GM18858 (cell line): ENCODE measurements at regions not wholly inside any gene's neighbourhood (a gene's known extent, or its start where the extent isn't known, plus 50 kb on each side); places are given as distances from the start of the nearest gene placed in this dataset.
"Not testable (repeated sequence)": the region's sequence is repeated elsewhere in the genome, so short reads cannot be mapped to it uniquely, and the experiment has no call there.

Experiments used
- ATAC-seq: cut with Tn5 transposase; IDR thresholded peaks from one replicate; pipeline ENCODE4 v1.9.1; 2021; ENCODE audit not compliant: unreplicated experiment

DNA sequence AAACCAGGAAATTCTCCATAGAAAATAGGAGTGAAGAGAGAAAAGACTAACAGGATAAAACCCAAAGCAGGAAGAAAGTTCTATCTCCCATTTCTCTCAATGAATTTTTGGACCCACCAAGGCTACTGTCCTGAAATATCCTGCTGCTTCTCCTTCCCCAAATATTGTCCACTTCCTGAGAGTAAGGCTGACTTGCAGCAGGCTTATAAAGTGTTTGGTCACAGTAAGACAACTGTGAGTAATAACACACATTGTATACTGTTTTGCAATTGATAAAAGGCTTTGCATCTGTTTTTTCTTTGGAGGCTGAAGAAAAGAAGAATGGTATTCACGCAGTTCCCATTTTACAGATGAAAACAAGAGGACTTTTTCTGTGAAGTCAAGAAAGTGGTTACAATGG, 52.8 kb downstream of the FOXD4L6 start:
- not testable (repeated sequence) for ATAC-seq

GRCh38 chr9:41074356-41074942, 54.0 kb downstream of the FOXD4L6 start:
- not testable (repeated sequence) for ATAC-seq

DNA sequence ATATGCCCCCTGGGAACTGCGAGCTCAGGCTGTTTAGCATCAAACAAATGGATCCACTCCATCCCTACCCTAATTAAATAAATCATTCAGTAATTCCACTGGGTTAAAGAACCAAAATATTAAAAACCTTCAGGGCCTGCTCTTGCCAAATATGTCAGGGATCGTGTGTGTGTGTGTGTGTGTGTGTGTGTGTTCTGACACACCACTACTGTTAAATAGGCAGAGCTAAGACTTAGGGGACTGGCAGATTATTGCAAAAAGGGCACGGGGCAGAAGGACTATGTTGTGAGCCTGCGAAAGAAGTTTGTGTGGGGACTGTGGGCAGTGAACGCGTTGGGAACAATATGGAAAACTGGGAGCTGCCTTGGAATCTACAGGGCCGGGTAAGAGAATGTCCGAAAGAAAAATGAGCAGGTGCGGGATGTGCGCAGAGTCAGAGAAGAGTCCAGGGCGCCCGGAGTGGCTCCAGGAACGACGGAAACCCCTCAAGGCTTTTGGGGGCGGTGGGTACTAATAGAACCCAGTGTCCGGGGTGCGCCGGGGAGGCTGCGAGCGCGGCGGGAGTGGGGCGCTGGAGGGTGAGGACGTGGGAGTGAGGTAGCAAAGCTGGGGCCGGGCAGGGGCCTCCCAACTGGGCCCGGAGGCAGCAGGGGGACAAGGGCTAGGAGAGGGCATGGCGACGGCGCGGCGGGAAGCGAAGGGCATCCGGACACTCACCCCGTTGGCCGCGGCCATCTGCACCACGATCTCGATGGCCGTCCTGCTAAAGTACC, 54.8 kb downstream of the FOXD4L6 start:
- ATAC-seq: not testable (repeated sequence)

GRCh38 chr9:41064125-41064795, 64.2 kb downstream of the FOXD4L6 start:
- ATAC-seq: peak; percentile 65

DNA sequence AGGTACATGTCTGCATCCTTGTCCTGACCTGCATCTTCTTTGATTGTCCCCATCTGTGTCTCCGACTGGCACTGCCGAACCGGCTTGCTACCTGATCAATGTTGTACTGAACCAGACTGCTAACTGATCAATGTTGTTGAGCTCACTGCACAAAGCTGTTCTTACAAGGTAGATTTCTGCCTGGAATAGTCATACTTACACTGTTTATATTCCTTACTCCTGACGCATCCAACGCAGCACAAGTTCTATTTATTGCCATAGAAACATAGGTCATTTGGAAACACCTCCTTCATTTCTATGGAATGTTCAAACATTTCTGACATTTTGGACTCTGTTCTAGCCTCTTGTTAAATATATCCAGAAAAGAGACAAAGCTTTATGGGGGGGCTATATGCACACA, 65.2 kb downstream of the FOXD4L6 start:
- not testable (repeated sequence) for ATAC-seq

DNA sequence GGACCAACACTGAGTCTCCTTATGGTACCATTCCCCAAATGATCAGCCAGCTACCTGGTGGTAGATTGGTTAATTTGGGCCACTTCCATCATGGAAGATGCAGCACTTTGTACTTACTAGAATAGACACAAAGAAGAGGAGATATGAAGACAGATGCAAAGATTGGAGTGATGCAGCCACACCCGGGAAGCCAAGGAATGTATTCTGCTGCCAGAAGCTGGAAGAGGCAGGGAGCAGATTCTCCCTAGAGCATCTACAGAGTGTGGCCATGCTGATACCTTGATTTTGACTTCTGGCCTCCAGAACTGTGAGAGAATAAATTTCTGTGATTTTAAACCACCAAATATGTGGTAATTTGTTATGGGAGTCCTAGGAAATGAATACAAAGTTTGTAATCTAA, 68.9 kb downstream of the FOXD4L6 start:
- ATAC-seq: not testable (repeated sequence)

GRCh38 chr9:41053666-41054363, 74.7 kb downstream of the FOXD4L6 start:
- ATAC-seq: peak; percentile 74

- not testable (repeated sequence) for ATAC-seq
Measured at GRCh38 chr9:41048672-41049071, 79.8 kb downstream of the FOXD4L6 start.

- not testable (repeated sequence) for ATAC-seq
Measured at GRCh38 chr9:41047792-41048191, 80.7 kb downstream of the FOXD4L6 start.

DNA sequence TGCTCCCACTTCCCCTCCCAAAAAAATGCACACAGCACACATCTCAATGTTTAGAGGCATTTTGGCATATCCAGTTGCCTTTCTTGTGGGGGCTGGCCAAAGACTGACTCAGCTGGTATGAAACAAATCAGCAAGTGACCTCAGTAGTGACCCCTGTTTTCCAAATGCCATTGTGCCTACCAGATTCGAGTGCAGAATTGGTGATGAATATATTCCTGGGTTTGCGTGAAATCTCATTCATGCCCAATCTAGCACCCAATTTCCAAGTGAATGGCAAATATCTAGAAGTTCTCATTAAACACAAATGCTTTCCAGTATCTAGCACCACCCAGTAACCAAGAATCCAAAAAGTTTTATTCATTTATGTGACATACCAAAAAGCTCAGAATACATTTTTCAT, 83.6 kb downstream of the FOXD4L6 start:
- ATAC-seq: not testable (repeated sequence)

GRCh38 chr9:41043433-41043832, 85.0 kb downstream of the FOXD4L6 start:
- ATAC-seq: not testable (repeated sequence)

DNA sequence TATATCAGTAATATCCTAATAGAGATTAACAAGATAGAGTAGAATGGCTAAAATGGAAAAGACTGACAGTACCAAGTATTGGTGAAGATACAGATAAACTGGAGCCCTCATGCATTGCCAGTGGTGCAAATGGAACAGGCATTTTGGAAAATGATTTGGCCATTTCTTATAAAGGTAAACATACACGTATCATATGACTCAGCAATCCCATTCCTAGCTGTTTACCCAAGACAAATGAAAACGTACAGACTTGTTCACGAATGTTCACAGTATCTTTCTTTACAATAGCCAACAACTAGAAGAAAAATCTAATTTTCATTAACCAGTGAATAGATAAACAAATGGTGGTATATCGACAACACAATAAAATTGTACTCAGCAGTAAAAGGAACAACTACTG, 86.4 kb downstream of the FOXD4L6 start:
- ATAC-seq: not testable (repeated sequence)

DNA sequence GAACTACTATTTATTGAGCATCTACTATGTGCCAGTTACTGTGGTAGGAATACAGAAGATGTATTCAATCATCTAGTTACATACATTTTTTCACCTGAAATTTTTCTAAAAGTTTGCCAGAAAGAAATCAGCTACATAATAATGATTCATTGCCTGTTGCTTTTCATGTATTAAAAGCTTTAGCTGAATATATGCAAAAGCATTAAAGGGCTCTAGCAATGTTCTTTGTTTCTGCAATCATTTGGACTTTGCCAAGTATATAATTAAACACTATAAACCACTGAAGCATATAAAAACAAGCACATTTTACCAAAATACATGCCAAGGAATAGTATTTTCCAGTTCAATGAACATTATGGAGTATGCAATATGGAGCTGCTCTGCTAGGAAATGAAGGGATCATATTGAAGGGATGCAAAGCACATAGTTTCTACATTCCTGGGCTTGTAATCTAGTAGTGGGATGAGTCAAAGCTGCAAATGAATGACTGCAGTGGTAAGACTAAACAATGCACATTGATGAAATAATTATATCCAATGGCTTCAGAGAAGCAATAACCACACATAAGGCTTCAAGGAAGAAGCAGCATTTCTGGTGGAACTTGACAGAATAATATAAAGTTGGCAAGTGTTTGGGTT, 87.7 kb downstream of the FOXD4L6 start:
- ATAC-seq: not testable (repeated sequence)

GRCh38 chr9:41035276-41035675, 93.2 kb downstream of the FOXD4L6 start:
- ATAC-seq: not testable (repeated sequence)

DNA sequence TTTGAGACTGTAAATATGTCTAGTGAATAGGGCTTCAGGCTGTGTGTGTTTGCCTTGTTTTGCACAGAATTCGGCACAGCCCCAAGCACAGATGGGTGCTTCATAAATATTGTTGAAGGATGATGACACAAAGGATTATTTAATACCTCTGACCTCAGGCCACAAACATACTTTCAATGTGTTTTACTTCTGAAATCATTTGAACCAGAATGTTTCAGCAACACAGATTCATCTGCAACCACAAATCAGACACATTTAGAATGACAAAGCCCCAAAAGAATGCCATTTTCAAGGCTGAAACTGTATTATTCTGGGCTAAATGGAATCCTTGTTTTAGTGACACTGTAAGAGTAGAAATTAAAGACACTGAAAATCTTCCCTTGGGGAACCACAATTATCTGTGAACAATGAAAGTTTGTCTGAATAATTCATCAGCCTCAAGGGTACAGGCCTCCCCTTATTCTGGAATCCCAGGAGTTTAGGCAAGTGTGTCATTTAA, 93.7 kb downstream of the FOXD4L6 start:
- not testable (repeated sequence) for ATAC-seq

GRCh38 chr9:41033877-41034276, 94.6 kb downstream of the FOXD4L6 start:
- not testable (repeated sequence) for ATAC-seq

DNA sequence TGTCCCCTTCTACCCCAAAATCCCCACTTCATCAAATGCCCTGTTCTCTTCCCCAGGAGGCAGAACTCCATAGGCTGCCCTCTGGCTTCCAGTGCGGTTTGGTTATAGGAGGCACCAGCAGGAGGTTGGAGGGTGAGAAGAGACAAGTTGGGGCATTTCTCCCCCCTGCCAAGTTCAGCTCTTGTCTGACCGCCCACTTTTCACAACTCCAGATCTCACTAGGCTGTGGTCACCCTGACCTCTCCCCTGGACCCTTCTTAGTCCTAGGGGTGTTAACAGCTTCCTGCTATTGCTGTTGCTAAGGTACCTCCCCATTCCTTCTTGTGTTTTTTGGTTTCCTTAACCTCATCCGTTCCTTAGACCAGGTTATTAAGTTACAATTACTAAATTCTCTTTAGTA, 95.1 kb downstream of the FOXD4L6 start:
- not testable (repeated sequence) for ATAC-seq

- not testable (repeated sequence) for ATAC-seq
Measured at GRCh38 chr9:41026912-41027676, 101.4 kb downstream of the FOXD4L6 start.

- ATAC-seq: not testable (repeated sequence)
Measured at GRCh38 chr9:41022365-41022764, 106.1 kb downstream of the FOXD4L6 start.
